GM04503 (cell line): ENCODE measurements at regions not wholly inside any gene's neighbourhood (a gene's known extent, or its start where the extent isn't known, plus 50 kb on each side); places are given as distances from the start of the nearest gene placed in this dataset.
"Not testable (repeated sequence)": the region's sequence is repeated elsewhere in the genome, so short reads cannot be mapped to it uniquely, and the experiment has no call there.

Experiments used
- DNase-seq: peaks from one replicate; pipeline ENCODE4 v3.0.0-alpha.2; 2012; ENCODE audit warnings: low read depth

GRCh38 chr1:68673771-68674170 is 176.9 kb upstream of the DEPDC1 start:
- no peak for DNase-seq

- no peak for DNase-seq
These were observed 178.5 kb upstream of the DEPDC1 start for GRCh38 chr1:68675336-68675735.

GRCh38 chr1:68677684-68678351 is 180.9 kb upstream of the DEPDC1 start:
- DNase-seq = no peak

- DNase-seq = no peak
These were observed 199.3 kb upstream of the DEPDC1 start for GRCh38 chr1:68696221-68696620.

GRCh38 chr1:68703921-68704354 is 207.1 kb upstream of the DEPDC1 start:
- no peak for DNase-seq

GRCh38 chr1:68704800-68705443 is 208.0 kb upstream of the DEPDC1 start:
- no peak for DNase-seq

GRCh38 chr1:68705466-68705865 is 208.6 kb upstream of the DEPDC1 start:
- DNase-seq = no peak

GRCh38 chr1:68706639-68707317 is 209.9 kb upstream of the DEPDC1 start:
- DNase-seq = no peak

- no peak for DNase-seq
These were observed 220.4 kb upstream of the DEPDC1 start for GRCh38 chr1:68717330-68717729.

- DNase-seq = no peak
These were observed 223.6 kb upstream of the DEPDC1 start for GRCh38 chr1:68720476-68720875.

- DNase-seq = no peak
These were observed 226.9 kb upstream of the DEPDC1 start for GRCh38 chr1:68723791-68724190.

- DNase-seq = no peak
These were observed 228.3 kb upstream of the DEPDC1 start for GRCh38 chr1:68725001-68725752.

GRCh38 chr1:68739486-68739885 is 242.6 kb upstream of the DEPDC1 start:
- DNase-seq = not testable (repeated sequence)

GRCh38 chr1:68745011-68745410 is 248.1 kb upstream of the DEPDC1 start:
- DNase-seq = no peak

- DNase-seq = no peak
These were observed 248.6 kb upstream of the DEPDC1 start for GRCh38 chr1:68745451-68745850.

GRCh38 chr1:68746378-68746777 is 249.5 kb upstream of the DEPDC1 start:
- DNase-seq = no peak

GRCh38 chr1:68751723-68752122 is 254.8 kb upstream of the DEPDC1 start:
- DNase-seq = no peak

GRCh38 chr1:68758666-68759209 is 261.9 kb upstream of the DEPDC1 start:
- no peak for DNase-seq

GRCh38 chr1:68767941-68768340 is 271.1 kb upstream of the DEPDC1 start:
- no peak for DNase-seq

GRCh38 chr1:68770817-68771216 is 273.9 kb upstream of the DEPDC1 start:
- DNase-seq = no peak

- DNase-seq = no peak
These were observed 281.0 kb upstream of the DEPDC1 start for GRCh38 chr1:68777851-68778250.

GRCh38 chr1:68779841-68780240 is 283.0 kb upstream of the DEPDC1 start:
- DNase-seq = not testable (repeated sequence)
